ENCODE measurements at regions not wholly inside any gene's neighbourhood (a gene's known extent, or its start where the extent isn't known, plus 50 kb on each side); places are given as distances from the start of the nearest gene placed in this dataset.

DNA sequence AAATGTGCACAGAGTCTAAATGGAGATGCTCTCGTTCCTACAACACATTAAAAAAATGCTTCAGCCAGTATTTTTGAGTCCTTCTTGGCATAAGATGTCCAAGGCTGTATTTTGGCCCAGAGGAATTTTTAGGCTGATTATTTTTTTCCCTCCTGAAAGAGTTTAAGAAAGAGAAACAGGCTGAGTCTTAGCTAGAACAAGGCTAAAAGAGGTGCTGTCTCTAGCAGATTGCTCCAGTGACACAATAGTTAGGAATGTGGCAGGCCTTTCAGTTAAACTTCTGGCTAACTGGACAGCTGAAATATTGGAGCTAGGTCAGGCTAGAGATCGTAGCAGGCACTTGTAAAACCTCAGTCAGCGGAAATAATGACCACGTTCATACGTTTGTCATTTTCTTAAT, 271.4 kb upstream of the RARB start:
- Histone ChIP-seq H3K27ac (peak overlapping the region in 1 of 2 donors; percentile 41), H3K36me3 (no peaks in the 10 kb centered on the region), H3K4me3 (no peak overlapping the region), H3K27me3 (no peaks in the 10 kb centered on the region), H3K4me1 (no peaks in the 10 kb centered on the region), H3K9me3 (no peaks in the 10 kb centered on the region)
- intact Hi-C loops (cut with DNase I; ENCODE audit: low total_unique reads), result no loop called here
- peak; percentile 16 to 18 for DNase-seq
- TF ChIP-seq CTCF (IDR thresholded peaks at IDR 0.05) (no peak), POLR2A (IDR thresholded peaks at IDR 0.05) (no peak)

DNA sequence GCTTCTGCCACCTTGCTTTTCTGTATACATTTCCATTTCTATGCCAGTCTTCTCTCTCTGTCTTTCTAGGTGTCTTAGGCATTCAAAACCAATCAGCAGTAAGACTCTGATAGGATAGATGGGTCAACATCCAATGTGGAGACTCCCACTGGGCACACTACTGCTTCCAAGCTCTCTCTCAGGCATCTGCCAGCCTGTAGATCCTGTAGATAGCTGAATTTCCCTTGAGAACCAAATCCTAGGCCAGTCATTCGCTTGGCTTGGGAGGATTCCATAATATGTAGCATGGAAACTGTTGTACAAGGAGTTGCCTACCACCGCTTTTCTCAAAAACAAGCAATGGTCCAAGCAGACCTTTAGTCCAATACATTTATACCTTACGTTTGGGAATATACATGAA, 262.8 kb upstream of the RARB start:
- no peaks in the 10 kb centered on the region for H3K9me3 ChIP-seq
- no peak overlapping the region for H3K27ac ChIP-seq
- DNase-seq, result no peak
- no peaks in the 10 kb centered on the region for H3K27me3 ChIP-seq
- H3K4me1 ChIP-seq, result no peaks in the 10 kb centered on the region
- H3K36me3 ChIP-seq, result no peaks in the 10 kb centered on the region
- H3K4me3 ChIP-seq, result no peak overlapping the region
- intact Hi-C loops (cut with DNase I; ENCODE audit: low total_unique reads), result no loop called here
- no peak for TF ChIP-seq CTCF (IDR thresholded peaks at IDR 0.05)
- TF ChIP-seq POLR2A (IDR thresholded peaks at IDR 0.05), result no peak

DNA sequence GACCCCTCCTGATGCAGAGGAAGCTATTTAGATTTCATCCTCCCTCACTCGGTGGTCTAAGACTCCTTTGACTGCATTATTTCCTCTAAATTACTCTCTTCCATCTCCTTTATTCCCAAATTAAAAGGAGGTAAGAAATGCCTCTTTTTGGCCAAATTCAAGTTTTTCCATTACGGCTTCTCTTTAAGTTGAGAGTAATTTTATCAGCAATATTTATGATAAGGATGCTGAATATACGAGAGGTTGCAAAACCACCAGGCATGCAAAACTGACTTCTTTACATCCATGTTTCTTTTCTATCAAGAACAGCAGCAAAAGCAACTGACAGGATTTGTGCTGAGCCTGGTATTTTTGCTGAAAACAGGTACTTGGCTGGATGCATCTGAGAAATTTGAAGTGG, 262.0 kb upstream of the RARB start:
- Histone ChIP-seq H3K9me3 (no peaks in the 10 kb centered on the region), H3K36me3 (no peaks in the 10 kb centered on the region), H3K27ac (no peak overlapping the region), H3K4me1 (no peaks in the 10 kb centered on the region), H3K4me3 (no peak overlapping the region), H3K27me3 (no peaks in the 10 kb centered on the region)
- DNase-seq, result no peak
- TF ChIP-seq CTCF (IDR thresholded peaks at IDR 0.05) (no peak), POLR2A (IDR thresholded peaks at IDR 0.05) (no peak)
- intact Hi-C loops (cut with DNase I; ENCODE audit: low total_unique reads), result no loop called here

DNA sequence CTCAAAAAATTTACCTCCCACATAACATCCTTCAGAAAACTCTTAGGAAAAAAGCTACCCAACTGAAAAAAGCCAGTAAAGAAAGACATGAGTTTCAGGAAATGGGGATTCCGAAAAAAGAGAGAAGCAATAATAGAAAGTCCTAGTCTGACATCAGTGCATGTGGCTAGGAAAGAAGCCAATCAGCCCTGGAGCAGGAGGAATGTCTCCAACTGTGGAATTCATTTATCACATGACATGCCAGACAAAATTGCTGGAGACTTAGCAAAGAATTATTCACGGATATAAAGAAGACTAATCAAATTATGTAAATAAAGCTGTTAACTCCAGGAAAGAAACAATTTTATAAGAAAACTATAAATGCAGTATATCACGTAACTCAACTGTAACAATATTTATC, 258.9 kb upstream of the RARB start:
- no peak overlapping the region for H3K27ac ChIP-seq
- intact Hi-C loops (cut with DNase I; ENCODE audit: low total_unique reads), result no loop called here
- no peaks in the 10 kb centered on the region for H3K4me1 ChIP-seq
- no peak for DNase-seq
- TF ChIP-seq POLR2A (IDR thresholded peaks at IDR 0.05), result no peak
- TF ChIP-seq CTCF (IDR thresholded peaks at IDR 0.05), result no peak
- H3K27me3 ChIP-seq, result no peaks in the 10 kb centered on the region
- no peaks in the 10 kb centered on the region for H3K36me3 ChIP-seq
- H3K4me3 ChIP-seq, result no peak overlapping the region
- H3K9me3 ChIP-seq, result no peaks in the 10 kb centered on the region

DNA sequence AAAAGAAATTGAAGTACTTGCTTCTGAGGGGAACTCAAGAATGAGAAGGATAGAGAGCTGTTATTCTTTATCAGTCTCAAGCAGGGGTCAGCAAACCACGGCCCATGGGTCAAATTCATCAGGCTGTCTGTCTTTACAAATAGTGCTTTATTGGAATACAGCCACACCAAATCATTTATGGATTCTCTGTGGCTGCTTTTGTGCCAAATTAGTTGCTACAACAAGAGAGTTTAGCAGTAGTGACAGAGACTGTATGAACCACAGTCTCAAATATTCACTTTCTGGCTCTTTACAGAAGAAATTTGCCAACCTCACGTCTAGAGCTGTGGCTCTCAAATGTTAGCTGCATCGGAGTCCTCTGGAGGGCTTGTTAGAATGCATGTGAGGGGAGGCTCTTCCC, 258.0 kb upstream of the RARB start:
- H3K4me3 ChIP-seq, result no peak overlapping the region
- TF ChIP-seq POLR2A (IDR thresholded peaks at IDR 0.05) (no peak), CTCF (IDR thresholded peaks at IDR 0.05) (no peak)
- no peaks in the 10 kb centered on the region for H3K4me1 ChIP-seq
- H3K27me3 ChIP-seq, result no peaks in the 10 kb centered on the region
- no peak overlapping the region for H3K27ac ChIP-seq
- intact Hi-C loops (cut with DNase I; ENCODE audit: low total_unique reads), result no loop called here
- H3K9me3 ChIP-seq, result no peaks in the 10 kb centered on the region
- DNase-seq, result no peak
- H3K36me3 ChIP-seq, result no peaks in the 10 kb centered on the region
